Stomach (tissue), 4 donors: ENCODE measurements at regions not wholly inside any gene's neighbourhood (a gene's known extent, or its start where the extent isn't known, plus 50 kb on each side); places are given as distances from the start of the nearest gene placed in this dataset.

Source experiments
- POLR2AphosphoS5 ChIP-seq, 3 donors: sonication (generic); formaldehyde crosslinking; IDR thresholded peaks; one replicate each; pipeline ENCODE4 v1.6.1; 2016; ENCODE audit warnings: antibody characterized with exemption in 3 of 3
- TF ChIP-seq, protein P1 (sequence below), 7 experiments: fragments of 450-650 bp in 4 of 7; fragments of 200-600 bp in 3 of 7; sonication (generic) in 3 of 7; IDR thresholded peaks; one replicate each; pipeline ENCODE4 v1.5.1; 2016 to 2019; ENCODE audit warnings: antibody characterized with exemption in 7 of 7, control low read depth in 2 of 7, mild to moderate bottlenecking in 1 of 7

DNA sequence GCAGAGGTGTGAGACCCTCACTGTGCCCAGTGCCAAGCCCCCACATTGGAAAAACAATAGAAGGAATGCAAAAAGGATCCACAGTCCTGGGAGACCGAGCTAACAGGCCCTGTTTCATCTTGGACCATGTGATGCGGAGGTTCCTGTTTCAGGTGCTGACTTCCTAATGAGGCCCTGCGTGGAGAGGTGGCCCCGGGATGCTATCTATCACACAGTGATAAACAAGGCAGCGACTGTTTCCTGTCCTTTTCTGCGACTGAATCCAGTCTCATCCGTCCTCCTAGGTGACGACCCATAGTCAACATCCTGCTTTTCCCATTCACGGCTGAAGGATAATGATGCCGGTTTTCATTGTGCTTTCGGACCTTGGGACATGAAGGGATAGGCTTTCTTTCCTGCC, 56.4 kb upstream of the BOD1 start:
- TF ChIP-seq POLR2AphosphoS5 (IDR thresholded peaks at IDR 0.05) = no peak
- TF ChIP-seq, protein P1, sequence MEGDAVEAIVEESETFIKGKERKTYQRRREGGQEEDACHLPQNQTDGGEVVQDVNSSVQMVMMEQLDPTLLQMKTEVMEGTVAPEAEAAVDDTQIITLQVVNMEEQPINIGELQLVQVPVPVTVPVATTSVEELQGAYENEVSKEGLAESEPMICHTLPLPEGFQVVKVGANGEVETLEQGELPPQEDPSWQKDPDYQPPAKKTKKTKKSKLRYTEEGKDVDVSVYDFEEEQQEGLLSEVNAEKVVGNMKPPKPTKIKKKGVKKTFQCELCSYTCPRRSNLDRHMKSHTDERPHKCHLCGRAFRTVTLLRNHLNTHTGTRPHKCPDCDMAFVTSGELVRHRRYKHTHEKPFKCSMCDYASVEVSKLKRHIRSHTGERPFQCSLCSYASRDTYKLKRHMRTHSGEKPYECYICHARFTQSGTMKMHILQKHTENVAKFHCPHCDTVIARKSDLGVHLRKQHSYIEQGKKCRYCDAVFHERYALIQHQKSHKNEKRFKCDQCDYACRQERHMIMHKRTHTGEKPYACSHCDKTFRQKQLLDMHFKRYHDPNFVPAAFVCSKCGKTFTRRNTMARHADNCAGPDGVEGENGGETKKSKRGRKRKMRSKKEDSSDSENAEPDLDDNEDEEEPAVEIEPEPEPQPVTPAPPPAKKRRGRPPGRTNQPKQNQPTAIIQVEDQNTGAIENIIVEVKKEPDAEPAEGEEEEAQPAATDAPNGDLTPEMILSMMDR (IDR thresholded peaks at IDR 0.05) = no peak
